ENCODE measurements at regions not wholly inside any gene's neighbourhood (a gene's known extent, or its start where the extent isn't known, plus 50 kb on each side); places are given as distances from the start of the nearest gene placed in this dataset.
"Not testable (repeated sequence)": the region's sequence is repeated elsewhere in the genome, so short reads cannot be mapped to it uniquely, and the experiment has no call there.

GRCh38 chr18:59799383-59800015 is 100.3 kb upstream of the PMAIP1 start:
- Histone ChIP-seq H3K36me3 (ENCODE audit: control insufficient read depth, insufficient read depth, low read length) (no peaks in the 10 kb centered on the region), H3K4me3 (ENCODE audit: low read depth, low read length) (no peak overlapping the region), H3K27me3 (ENCODE audit: control insufficient read depth, insufficient read depth, low read length) (no peaks in the 10 kb centered on the region)
- no peak for TF ChIP-seq CTCF (IDR thresholded peaks at IDR 0.05; ENCODE audit: insufficient read depth, low read length, poor library complexity, severe bottlenecking)
- DNase-seq (ENCODE audit: low read depth) = no peak

GRCh38 chr18:59795882-59796281 is 98.7 kb upstream of the CCBE1 start:
- DNase-seq (ENCODE audit: low read depth) = no peak
- no peaks in the 10 kb centered on the region for H3K27me3 ChIP-seq (ENCODE audit: control insufficient read depth, insufficient read depth, low read length)
- H3K36me3 ChIP-seq (ENCODE audit: control insufficient read depth, insufficient read depth, low read length) = no peaks in the 10 kb centered on the region
- H3K4me3 ChIP-seq (ENCODE audit: low read depth, low read length) = no peak overlapping the region
- TF ChIP-seq CTCF (IDR thresholded peaks at IDR 0.05; ENCODE audit: insufficient read depth, low read length, poor library complexity, severe bottlenecking) = no peak

GRCh38 chr18:59792353-59792752 is 95.1 kb upstream of the CCBE1 start:
- no peaks in the 10 kb centered on the region for H3K36me3 ChIP-seq (ENCODE audit: control insufficient read depth, insufficient read depth, low read length)
- no peak for TF ChIP-seq CTCF (IDR thresholded peaks at IDR 0.05; ENCODE audit: insufficient read depth, low read length, poor library complexity, severe bottlenecking)
- no peak overlapping the region for H3K4me3 ChIP-seq (ENCODE audit: low read depth, low read length)
- no peak for DNase-seq (ENCODE audit: low read depth)
- H3K27me3 ChIP-seq (ENCODE audit: control insufficient read depth, insufficient read depth, low read length) = no peaks in the 10 kb centered on the region

GRCh38 chr18:59790346-59790936 is 93.2 kb upstream of the CCBE1 start:
- DNase-seq (ENCODE audit: low read depth); H3K4me3 ChIP-seq (ENCODE audit: low read depth, low read length): not testable (repeated sequence)

GRCh38 chr18:59788791-59789106 is 91.5 kb upstream of the CCBE1 start:
- H3K4me3 ChIP-seq (ENCODE audit: low read depth, low read length) = no peak overlapping the region
- TF ChIP-seq CTCF (IDR thresholded peaks at IDR 0.05; ENCODE audit: insufficient read depth, low read length, poor library complexity, severe bottlenecking) = no peak

More at GRCh38 chr18:59790346-59790936, 93.2 kb upstream of the CCBE1 start:
- H3K36me3 ChIP-seq (ENCODE audit: control insufficient read depth, insufficient read depth, low read length); H3K27me3 ChIP-seq (ENCODE audit: control insufficient read depth, insufficient read depth, low read length): not testable (repeated sequence)

GRCh38 chr18:59787998-59788790 is 91.0 kb upstream of the CCBE1 start:
- Histone ChIP-seq H3K4me3 (ENCODE audit: low read depth, low read length) (no peak overlapping the region), H3K27me3 (ENCODE audit: control insufficient read depth, insufficient read depth, low read length) (no peaks in the 10 kb centered on the region), H3K36me3 (ENCODE audit: control insufficient read depth, insufficient read depth, low read length) (no peaks in the 10 kb centered on the region)
- peak; percentile 54 for DNase-seq (ENCODE audit: low read depth)
- TF ChIP-seq CTCF (IDR thresholded peaks at IDR 0.05; ENCODE audit: insufficient read depth, low read length, poor library complexity, severe bottlenecking) = no peak

More at GRCh38 chr18:59788791-59789106, 91.5 kb upstream of the CCBE1 start:
- DNase-seq (ENCODE audit: low read depth) = no peak
- H3K27me3 ChIP-seq (ENCODE audit: control insufficient read depth, insufficient read depth, low read length) = no peaks in the 10 kb centered on the region
- no peaks in the 10 kb centered on the region for H3K36me3 ChIP-seq (ENCODE audit: control insufficient read depth, insufficient read depth, low read length)
